Mesodermal cell (in vitro differentiated cells): ENCODE measurements at regions not wholly inside any gene's neighbourhood (a gene's known extent, or its start where the extent isn't known, plus 50 kb on each side); places are given as distances from the start of the nearest gene placed in this dataset.

Experiments used
- H3K27ac ChIP-seq: 2 replicates; pipeline ENCODE4 v1.7.0; 2013; ENCODE audit warnings: mild to moderate bottlenecking, low read depth, low read length, moderate library complexity; ENCODE audit not compliant: severe bottlenecking
- H3K36me3 ChIP-seq: 2 replicates; pipeline ENCODE4 v1.7.1; 2013; ENCODE audit warnings: mild to moderate bottlenecking, low read length, moderate library complexity; ENCODE audit not compliant: control insufficient read depth, insufficient read depth
- H3K4me1 ChIP-seq: one replicate; pipeline ENCODE4 v1.7.1; 2013; ENCODE audit warnings: mild to moderate bottlenecking, low read length; ENCODE audit not compliant: insufficient read depth, control insufficient read depth, poor library complexity, severe bottlenecking
- H3K4me3 ChIP-seq: 2 replicates; pipeline ENCODE4 v1.7.0; 2013; ENCODE audit warnings: low read length, control low read depth, mild to moderate bottlenecking; ENCODE audit not compliant: insufficient read depth, poor library complexity, severe bottlenecking; ENCODE audit errors: extremely low read depth
- H3K9me3 ChIP-seq: 2 replicates; pipeline ENCODE4 v1.7.1; 2013; ENCODE audit warnings: mild to moderate bottlenecking, low read length, moderate library complexity; ENCODE audit not compliant: control insufficient read depth
- WGBS, 2 experiments: methylation state at CpG; one replicate each; pipeline ENCODE4 v1.1.5; 2013; ENCODE audit warnings: missing lambda C conversion rate in 2 of 2; ENCODE audit not compliant: insufficient coverage in 2 of 2; 5-methylcytosine and 5-hydroxymethylcytosine counted together

DNA sequence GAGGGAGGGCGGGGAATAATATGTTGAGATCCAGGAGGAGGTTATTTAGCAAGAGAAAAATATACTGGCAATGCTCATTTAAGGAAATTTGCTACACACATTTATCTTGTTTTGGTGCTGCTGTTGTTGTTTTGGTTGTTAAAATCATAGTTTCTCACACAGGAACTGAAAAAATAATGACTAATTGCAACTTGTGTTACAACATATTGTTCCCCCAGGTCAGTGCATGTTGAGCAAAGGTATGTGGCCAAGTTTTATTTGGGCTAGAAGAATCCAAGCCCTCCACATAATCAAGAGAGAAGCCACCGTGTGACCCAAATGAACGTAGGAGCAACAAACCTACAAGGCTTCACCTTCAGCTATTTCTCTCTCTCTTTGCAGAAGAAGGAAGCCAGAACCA, 220.3 kb upstream of the DAPK1 start:
- H3K9me3 ChIP-seq, result no peaks in the 10 kb centered on the region
- no peaks in the 10 kb centered on the region for H3K4me1 ChIP-seq
- no peak overlapping the region for H3K27ac ChIP-seq
- no peaks in the 10 kb centered on the region for H3K36me3 ChIP-seq
- no peak overlapping the region for H3K4me3 ChIP-seq
- 80% methylated on average over 1 of the region's 3 CpGs; no CpG with 5 or more reads in 1 of the 2 experiments for WGBS, 2 experiments

DNA sequence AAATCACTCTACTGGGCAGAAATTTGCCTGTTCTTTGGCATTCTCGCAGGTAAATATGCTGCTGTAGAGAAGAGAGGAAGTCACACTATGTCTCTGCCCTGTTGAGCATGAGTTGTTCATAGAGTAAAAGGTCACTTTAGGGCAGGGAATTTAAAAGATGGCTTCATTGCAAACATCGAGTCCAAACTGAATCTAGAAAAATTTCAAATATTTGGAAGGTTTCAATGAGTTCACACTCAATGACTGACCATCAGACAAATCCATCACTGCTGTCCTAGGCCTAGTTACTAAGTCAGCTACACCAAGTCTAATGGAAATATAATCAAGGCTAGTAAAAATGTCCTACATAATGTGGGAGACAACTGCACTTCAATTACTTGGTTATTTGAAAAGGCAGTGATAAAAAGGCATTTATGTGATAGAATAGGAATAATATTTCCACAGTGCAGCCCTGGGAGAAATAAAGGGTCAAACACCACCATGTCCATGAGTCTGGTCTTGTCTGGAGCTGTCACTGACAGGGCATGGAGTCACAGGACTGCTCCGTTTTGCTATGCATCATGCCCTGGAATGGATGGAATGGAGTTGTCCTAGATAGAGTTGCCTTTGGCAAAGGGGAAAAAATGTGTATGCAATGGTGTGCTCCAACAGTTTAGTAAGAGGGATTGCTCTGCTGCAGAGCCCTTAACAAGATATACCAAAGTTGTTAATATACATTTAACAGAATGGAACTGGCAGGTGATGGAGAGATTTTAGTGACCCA, 218.5 kb upstream of the DAPK1 start:
- WGBS, 2 experiments, result 84 to 93% methylated on average over 2 to 3 of the region's 3 CpGs
- H3K4me1 ChIP-seq, result peaks cover 9% of the 10 kb centered on the region
- H3K36me3 ChIP-seq, result no peaks in the 10 kb centered on the region
- no peaks in the 10 kb centered on the region for H3K9me3 ChIP-seq
- no peak overlapping the region for H3K27ac ChIP-seq
- no peak overlapping the region for H3K4me3 ChIP-seq

GRCh38 chr9:87280421-87280820, 217.2 kb upstream of the DAPK1 start:
- 94 to 95% methylated on average over 5 of the region's 5 CpGs for WGBS, 2 experiments
- Histone ChIP-seq H3K36me3 (no peaks in the 10 kb centered on the region), H3K4me1 (peaks cover 17% of the 10 kb centered on the region), H3K27ac (no peak overlapping the region), H3K4me3 (no peak overlapping the region), H3K9me3 (no peaks in the 10 kb centered on the region)

- H3K4me3 ChIP-seq, result no peak overlapping the region
- H3K27ac ChIP-seq, result no peak overlapping the region
- no CpG with 5 or more reads among the region's 1 CpG for WGBS, 2 experiments
- H3K4me1 ChIP-seq, result peaks cover 17% of the 10 kb centered on the region
- no peaks in the 10 kb centered on the region for H3K9me3 ChIP-seq
- H3K36me3 ChIP-seq, result no peaks in the 10 kb centered on the region
Observed at GRCh38 chr9:87282538-87282937, 215.1 kb upstream of the DAPK1 start.

- Histone ChIP-seq H3K36me3 (no peaks in the 10 kb centered on the region), H3K27ac (no peak overlapping the region), H3K4me3 (no peak overlapping the region), H3K4me1 (peaks cover 17% of the 10 kb centered on the region), H3K9me3 (no peaks in the 10 kb centered on the region)
- 92 to 95% methylated on average over 4 of the region's 4 CpGs for WGBS, 2 experiments
Observed at GRCh38 chr9:87283585-87283984, 214.1 kb upstream of the DAPK1 start.

DNA sequence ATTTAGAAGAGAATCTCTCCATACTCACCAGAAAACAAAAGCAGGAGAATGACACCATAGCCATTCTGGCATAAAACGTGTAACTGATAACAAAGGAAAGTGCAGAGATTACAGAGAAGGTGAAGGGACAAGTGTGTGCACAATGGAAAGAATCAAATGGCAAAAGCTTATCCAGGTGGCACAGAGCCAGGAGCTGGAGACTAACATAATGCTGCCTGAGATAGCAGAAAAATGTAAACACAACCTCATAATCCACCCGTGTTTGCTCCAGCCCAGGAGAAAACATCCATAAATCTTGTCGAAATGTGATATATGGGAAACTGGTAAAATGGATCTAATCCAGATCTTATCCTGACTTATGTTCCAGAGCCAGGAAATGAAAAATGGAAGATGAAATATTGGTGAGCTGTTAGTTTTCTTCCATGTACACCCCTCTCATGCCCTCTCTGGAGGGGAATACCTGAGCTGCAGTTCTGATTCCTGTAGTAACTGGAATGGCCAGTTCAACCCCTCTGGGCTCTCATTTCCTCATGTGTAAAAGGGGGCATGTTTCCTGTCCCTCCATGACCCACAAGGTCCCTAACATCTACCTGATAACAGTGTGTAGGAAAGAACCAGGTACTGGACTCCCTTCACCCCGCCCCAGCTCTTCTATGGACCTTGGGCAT, 212.3 kb upstream of the DAPK1 start:
- Histone ChIP-seq H3K4me1 (peaks cover 21% of the 10 kb centered on the region), H3K9me3 (no peaks in the 10 kb centered on the region), H3K27ac (no peak overlapping the region), H3K36me3 (no peaks in the 10 kb centered on the region), H3K4me3 (no peak overlapping the region)
- 83 to 88% methylated on average over 1 of the region's 4 CpGs for WGBS, 2 experiments

- Histone ChIP-seq H3K27ac (no peak overlapping the region), H3K4me3 (no peak overlapping the region), H3K9me3 (no peaks in the 10 kb centered on the region), H3K36me3 (no peaks in the 10 kb centered on the region), H3K4me1 (peaks cover 26% of the 10 kb centered on the region)
Observed at GRCh38 chr9:87286506-87286905, 211.2 kb upstream of the DAPK1 start.

GRCh38 chr9:87290241-87291052, 207.2 kb upstream of the DAPK1 start:
- no peaks in the 10 kb centered on the region for H3K36me3 ChIP-seq
- peaks cover 9% of the 10 kb centered on the region for H3K4me1 ChIP-seq
- no peak overlapping the region for H3K27ac ChIP-seq
- H3K9me3 ChIP-seq, result no peaks in the 10 kb centered on the region
- WGBS, 2 experiments, result 88 to 90% methylated on average over 1 to 2 of the region's 4 CpGs
- H3K4me3 ChIP-seq, result no peak overlapping the region

GRCh38 chr9:87292449-87293191, 205.0 kb upstream of the DAPK1 start:
- WGBS, 2 experiments, result no CpG with 5 or more reads among the region's 2 CpGs
- H3K4me3 ChIP-seq, result no peak overlapping the region
- H3K36me3 ChIP-seq, result no peaks in the 10 kb centered on the region
- H3K9me3 ChIP-seq, result no peaks in the 10 kb centered on the region
- no peak overlapping the region for H3K27ac ChIP-seq
- H3K4me1 ChIP-seq, result peaks cover 8% of the 10 kb centered on the region

DNA sequence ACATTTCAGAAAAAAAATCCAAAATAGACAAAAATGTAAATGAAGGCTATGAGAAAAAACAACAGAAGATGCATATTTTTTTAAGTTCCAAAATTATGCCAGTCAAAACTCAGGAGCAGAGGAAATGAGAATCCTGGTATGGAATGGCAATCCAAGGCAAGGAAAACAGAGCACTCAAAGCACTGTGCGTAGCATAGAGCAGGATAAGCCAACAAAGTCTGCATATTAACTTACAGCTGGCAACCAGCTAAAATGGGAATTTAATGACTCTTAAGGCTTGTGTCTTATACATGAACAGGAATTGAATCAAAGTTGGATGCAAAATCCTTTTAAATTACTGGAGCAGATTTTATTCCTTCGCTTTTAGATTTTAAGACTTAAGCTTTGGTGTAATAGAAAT, 203.5 kb upstream of the DAPK1 start:
- Histone ChIP-seq H3K9me3 (no peaks in the 10 kb centered on the region), H3K4me1 (peaks cover 8% of the 10 kb centered on the region), H3K36me3 (no peaks in the 10 kb centered on the region), H3K27ac (no peak overlapping the region), H3K4me3 (no peak overlapping the region)
- WGBS, 2 experiments, result 100% methylated on average over 1 of the region's 2 CpGs
